HepG2 (cell line): ENCODE measurements at regions not wholly inside any gene's neighbourhood (a gene's known extent, or its start where the extent isn't known, plus 50 kb on each side); places are given as distances from the start of the nearest gene placed in this dataset.

ENCODE experiments used
- ATAC-seq: fragments of 200-7000 bp; cut with Tn5 transposase; 3 replicates; pipeline ENCODE4 v1.9.1; 2020; ENCODE audit warnings: mild to moderate bottlenecking, moderate library complexity
- BruUV-seq: library from RNA; stranded (reverse); fragments of 400-500 nt; replicated peaks from 2 replicates; lab custom pipeline; 2021; lab: Mats Ljungman, UMichigan
- CTCF ChIA-PET: fragments of 300-600 bp; formaldehyde crosslinking; extraction: SDS; loops from one replicate; lab custom pipeline; 2021; ENCODE audit warnings: low total read pairs, inconsistent platforms, low intra/inter-chr PET ratio; lab: Yijun Ruan, JAX
- POLR2A ChIA-PET: fragments of 350-600 bp; sonication (Branson Sonifier 250); formaldehyde crosslinking; loops from one replicate; lab custom pipeline; 2020; ENCODE audit warnings: antibody characterized with exemption, inconsistent platforms; lab: Yijun Ruan, JAX
- DNase-seq: peaks from one replicate; pipeline ENCODE4 v3.0.0-alpha.2; 2015; ENCODE audit warnings: low spot score
- FAIRE-seq: peaks from 3 replicates; lab custom pipeline; 2011; peaks lifted over from hg19 to GRCh38; lab: Jason Lieb, UNC
- H2AFZ ChIP-seq: one replicate; pipeline ENCODE4 v1.6.1; 2011; ENCODE audit warnings: low read length, inconsistent platforms
- H3K27ac ChIP-seq: fragments of 300-600 bp; 3 replicates; pipeline ENCODE4 v1.8.0; 2011; ENCODE audit warnings: mixed run types, mild to moderate bottlenecking, mixed read lengths, low read length, inconsistent platforms; ENCODE audit not compliant: insufficient read depth; ENCODE audit errors: extremely low read length
- H3K27me3 ChIP-seq, 2 experiments: fragments of 200-600 bp in 1 of 2; 2 replicates in 1 of 2; 3 replicates in 1 of 2; pipeline versions ENCODE4 v1.6.0 to v1.8.0; 2011; ENCODE audit warnings: low read length in 2 of 2, mild to moderate bottlenecking in 2 of 2, moderate library complexity in 2 of 2, inconsistent platforms in 1 of 2; ENCODE audit not compliant: insufficient read depth in 2 of 2, control insufficient read depth in 1 of 2
- H3K36me3 ChIP-seq, 2 experiments: fragments of 200-600 bp in 1 of 2; replicated peaks in 1 of 2; 2 replicates in 1 of 2; 3 replicates in 1 of 2; pipeline versions ENCODE4 v1.5.1 to v1.8.0; 2011; ENCODE audit warnings: low read length in 2 of 2, inconsistent platforms in 1 of 2; ENCODE audit not compliant: insufficient read depth in 2 of 2, control insufficient read depth in 1 of 2
- H3K4me1 ChIP-seq: 2 replicates; pipeline ENCODE4 v1.5.1; 2012; ENCODE audit warnings: low read length, inconsistent platforms; ENCODE audit not compliant: insufficient read depth
- H3K4me2 ChIP-seq: 2 replicates; pipeline ENCODE4 v1.6.0; 2011; ENCODE audit warnings: low read depth, low read length, inconsistent platforms
- H3K4me3 ChIP-seq, 3 experiments: fragments of 200-600 bp in 1 of 3; sonication (generic), shearing (Covaris generic) in 1 of 3; replicated peaks in 1 of 3; 2 replicates each; pipeline ENCODE4 v1.5.1; 2011 to 2016; ENCODE audit warnings: low read length in 3 of 3, inconsistent platforms in 2 of 3, low read depth in 2 of 3, mild to moderate bottlenecking in 2 of 3, control low read depth in 1 of 3, mixed read lengths in 1 of 3; ENCODE audit not compliant: insufficient read depth in 1 of 3
- H3K79me2 ChIP-seq: one replicate; pipeline ENCODE4 v1.6.1; 2011; ENCODE audit warnings: low read length, inconsistent platforms; ENCODE audit not compliant: insufficient read depth
- H3K9ac ChIP-seq: 2 replicates; pipeline ENCODE4 v1.6.0; 2011; ENCODE audit warnings: mild to moderate bottlenecking, low read depth, low read length, inconsistent platforms; ENCODE audit not compliant: insufficient read depth
- H3K9me3 ChIP-seq: 2 replicates; pipeline ENCODE4 v1.5.1; 2012; ENCODE audit warnings: mild to moderate bottlenecking, low read length
- H4K20me1 ChIP-seq: 2 replicates; pipeline ENCODE4 v1.6.0; 2011; ENCODE audit warnings: inconsistent platforms, mild to moderate bottlenecking, low read length, moderate library complexity; ENCODE audit not compliant: insufficient read depth
- CBX1 ChIP-seq: IDR thresholded peaks from one replicate; pipeline ENCODE4 v1.6.1; 2016; ENCODE audit warnings: antibody characterized with exemption, low read depth
- ETV6 ChIP-seq: sonication (generic); formaldehyde crosslinking; conservative IDR thresholded peaks from 2 replicates; pipeline ENCODE4 v1.4.0; 2020; ENCODE audit warnings: missing genetic modification reagents
- FOXO4 ChIP-seq: sonication (generic); formaldehyde crosslinking; conservative IDR thresholded peaks from 2 replicates; pipeline ENCODE4 v1.8.1; 2023; ENCODE audit warnings: missing genetic modification reagents
- KLF12 ChIP-seq: sonication (generic); formaldehyde crosslinking; IDR thresholded peaks from 2 replicates; pipeline ENCODE4 v1.4.0; 2020; ENCODE audit warnings: missing genetic modification reagents, borderline replicate concordance
- MAF1 ChIP-seq: sonication (generic); formaldehyde crosslinking; IDR thresholded peaks from 2 replicates; pipeline ENCODE4 v1.5.0; 2020; ENCODE audit warnings: missing genetic modification reagents, borderline replicate concordance
- REST ChIP-seq, 2 experiments: IDR thresholded peaks; 2 replicates each; pipeline ENCODE4 v1.6.1; 2011 to 2012; ENCODE audit warnings: low read length in 2 of 2, borderline replicate concordance in 1 of 2, low read depth in 1 of 2, mild to moderate bottlenecking in 1 of 2, moderate library complexity in 1 of 2
- SIX1 ChIP-seq: sonication (generic); formaldehyde crosslinking; IDR thresholded peaks from 2 replicates; pipeline ENCODE4 v1.4.0; 2020; ENCODE audit warnings: missing genetic modification reagents, borderline replicate concordance
- SUZ12 ChIP-seq: fragments of 150-350 bp; IDR thresholded peaks from 2 replicates; pipeline ENCODE4 v1.6.1; 2014; ENCODE audit warnings: low read depth, low read length
- ZNF335 ChIP-seq: sonication (generic); formaldehyde crosslinking; IDR thresholded peaks from 2 replicates; pipeline ENCODE4 v1.4.0; 2020; ENCODE audit warnings: missing genetic modification reagents
- ZNF362 ChIP-seq: sonication (generic); formaldehyde crosslinking; IDR thresholded peaks from 2 replicates; pipeline ENCODE4 v1.4.0; 2020; ENCODE audit warnings: missing genetic modification reagents, mild to moderate bottlenecking, borderline replicate concordance
- ZNF550 ChIP-seq: sonication (generic); formaldehyde crosslinking; IDR thresholded peaks from 2 replicates; pipeline ENCODE4 v1.4.0; 2020; ENCODE audit warnings: mild to moderate bottlenecking, missing genetic modification reagents, borderline replicate concordance
- ZNF577 ChIP-seq: sonication (generic); formaldehyde crosslinking; IDR thresholded peaks from 2 replicates; pipeline ENCODE4 v1.4.0; 2020; ENCODE audit warnings: mild to moderate bottlenecking, low read depth, missing genetic modification reagents, borderline replicate concordance
- ZNF780A ChIP-seq: sonication (generic); formaldehyde crosslinking; IDR thresholded peaks from 2 replicates; pipeline ENCODE4 v1.8.0; 2022; ENCODE audit warnings: mild to moderate bottlenecking, missing genetic modification reagents, moderate library complexity
- whole genome bisulfite sequencing: methylation state at CpG from one replicate; pipeline ENCODE4 v1.1.6; 2017; ENCODE audit warnings: low lambda C conversion rate; 5-methylcytosine and 5-hydroxymethylcytosine counted together
- in situ Hi-C: cut with HindIII; loops from 2 replicates; pipeline ENCODE4 v1.10.0; 2017; ENCODE audit warnings: low pct_unique_long_range_greater_than_20kb; ENCODE audit not compliant: extremely low pct_ligation_motif_present
- intact Hi-C: fragments of 100-400 bp; cut with micrococcal nuclease; formaldehyde crosslinking; loops from one replicate; pipeline ENCODE4 v1.10.0; 2022; ENCODE audit not compliant: unreplicated experiment

- no peak for TF ChIP-seq FOXO4 (CRISPR knock-in tag)
- TF ChIP-seq ETV6 (CRISPR knock-in tag) = no peak
- no peak for TF ChIP-seq REST (IDR thresholded peaks at IDR 0.05; ENCODE audit: borderline replicate concordance in 1 of 2, low read depth in 1 of 2, low read length in 2 of 2)
Observed at GRCh38 chr10:2633630-2634029, 433.7 kb upstream of the PFKP start (continued).

- Histone ChIP-seq H4K20me1 (no peaks in the 10 kb centered on the region), H2AFZ (no peak overlapping the region), H3K4me1 (no peaks in the 10 kb centered on the region), H3K36me3 (no peaks in the 10 kb centered on the region), H3K4me3 (no peak overlapping the region), H3K4me2 (no peak overlapping the region), H3K27ac (no peak overlapping the region), H3K27me3 (peaks cover 0 to 29% of the 10 kb centered on the region in 2 experiments; a peak in 3 of 5 replicates), H3K9me3 (no peaks in the 10 kb centered on the region), H3K79me2 (no peaks in the 10 kb centered on the region), H3K9ac (no peak overlapping the region)
- CTCF ChIA-PET = no interaction called here
- FAIRE-seq (no peak), DNase-seq (no peak), ATAC-seq (no peak)
- POLR2A ChIA-PET = no interaction called here
- 5% methylated on average over 11 of the region's 11 CpGs for WGBS
- intact Hi-C loops = no loop called here
- BruUV-seq = no TSS peak
- TF ChIP-seq MAF1 (CRISPR knock-in tag) (no peak), ZNF550 (CRISPR knock-in tag) (no peak), ZNF780A (CRISPR knock-in tag) (no peak), ZNF577 (CRISPR knock-in tag) (no peak), CBX1 (no peak), ZNF362 (CRISPR knock-in tag) (no peak), SIX1 (CRISPR knock-in tag) (no peak), KLF12 (CRISPR knock-in tag) (no peak), ZNF335 (CRISPR knock-in tag) (no peak), SUZ12 (no peak)
- in situ Hi-C loops = no loop called here
Observed at GRCh38 chr10:2631557-2632205, 435.7 kb upstream of the PFKP start.
